EH (cell line): ENCODE measurements at regions not wholly inside any gene's neighbourhood (a gene's known extent, or its start where the extent isn't known, plus 50 kb on each side); places are given as distances from the start of the nearest gene placed in this dataset.
"Not testable (repeated sequence)": the region's sequence is repeated elsewhere in the genome, so short reads cannot be mapped to it uniquely, and the experiment has no call there.

Experiments used
- DNase-seq: peaks from one replicate; pipeline ENCODE4 v3.0.0-alpha.2; 2015; ENCODE audit warnings: low read depth

- DNase-seq: no peak
These were observed 404.9 kb upstream of the PRKCQ start for GRCh38 chr10:6984971-6985370.

DNA sequence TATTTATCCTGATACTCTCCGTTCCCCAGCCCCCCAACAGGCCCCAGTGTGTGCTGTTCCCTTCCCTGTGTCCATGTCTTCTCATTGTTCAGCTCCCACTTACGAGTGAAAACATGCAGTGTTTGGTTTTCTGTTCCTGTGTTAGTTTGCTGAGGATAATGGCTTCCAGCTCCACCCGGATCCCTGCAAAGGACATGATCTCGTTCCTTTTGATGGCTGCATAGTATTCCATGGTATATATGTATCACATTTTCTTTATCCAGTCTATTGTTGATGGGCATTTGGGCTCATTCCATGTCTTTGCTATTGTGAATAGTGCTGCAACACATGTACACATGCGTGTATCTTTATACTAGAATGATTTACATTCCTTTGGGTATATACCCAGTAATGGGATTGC is 403.9 kb upstream of the PRKCQ start:
- DNase-seq: not testable (repeated sequence)

GRCh38 chr10:6980353-6980752 is 400.3 kb upstream of the PRKCQ start:
- DNase-seq: no peak

- no peak for DNase-seq
These were observed 399.3 kb upstream of the PRKCQ start for GRCh38 chr10:6979371-6979770.

DNA sequence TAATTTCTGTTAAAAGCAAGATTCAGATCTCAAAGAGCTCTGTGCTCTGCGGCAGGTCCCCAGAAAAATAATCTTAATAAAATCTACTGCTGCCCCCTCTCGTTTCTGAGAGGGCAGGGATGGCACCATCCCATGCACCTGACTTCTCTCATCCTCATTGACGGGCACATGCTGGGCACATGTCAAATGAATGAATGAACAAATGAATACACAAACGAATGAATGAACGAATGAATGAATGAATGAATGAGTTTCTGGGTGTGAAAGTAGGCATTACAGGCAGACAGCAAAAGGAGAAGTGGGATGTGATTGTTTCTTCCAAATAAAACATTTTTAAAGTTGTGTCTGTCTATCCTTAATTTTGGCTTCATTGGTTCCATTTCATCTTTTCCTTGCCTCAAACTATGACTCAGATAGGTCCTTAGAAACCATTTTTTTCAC is 398.1 kb upstream of the PRKCQ start:
- no peak for DNase-seq

DNA sequence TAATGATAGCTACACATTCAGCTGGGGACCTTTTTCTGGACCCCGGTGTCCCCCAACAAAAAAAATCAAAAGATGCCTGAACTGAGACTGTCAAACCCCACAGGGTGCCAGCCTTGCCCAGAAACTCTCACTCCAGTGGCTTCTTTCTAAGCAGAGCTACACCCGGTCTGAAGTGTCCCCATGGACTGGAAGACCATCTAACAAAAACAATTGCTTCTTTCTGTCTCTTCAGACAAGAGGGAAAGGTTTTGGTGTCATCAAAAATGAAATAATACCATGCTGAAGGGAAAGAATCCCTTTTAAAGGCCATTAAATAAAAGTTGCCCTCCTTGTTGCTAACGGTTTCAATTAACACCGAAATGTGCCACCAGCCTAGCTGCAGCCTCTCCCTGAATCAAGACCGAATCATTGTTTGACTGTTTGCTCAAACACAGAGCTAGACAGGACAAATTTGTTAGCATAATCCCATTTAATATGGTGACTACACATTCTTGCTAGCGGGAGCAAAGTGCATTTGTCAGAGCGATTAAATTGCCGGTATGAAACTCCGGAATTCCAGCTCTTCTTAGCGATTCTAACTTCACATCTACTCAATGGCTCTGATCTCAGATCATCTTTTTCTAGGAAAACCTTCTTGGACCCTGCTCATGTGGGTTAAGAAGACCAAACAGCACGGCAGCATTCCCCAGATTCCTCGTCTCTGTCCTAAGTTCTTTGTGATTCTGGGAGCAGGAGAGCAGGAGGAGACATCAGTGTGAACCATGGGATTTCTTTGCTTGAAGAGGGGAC is 397.5 kb upstream of the PRKCQ start:
- no peak for DNase-seq

DNA sequence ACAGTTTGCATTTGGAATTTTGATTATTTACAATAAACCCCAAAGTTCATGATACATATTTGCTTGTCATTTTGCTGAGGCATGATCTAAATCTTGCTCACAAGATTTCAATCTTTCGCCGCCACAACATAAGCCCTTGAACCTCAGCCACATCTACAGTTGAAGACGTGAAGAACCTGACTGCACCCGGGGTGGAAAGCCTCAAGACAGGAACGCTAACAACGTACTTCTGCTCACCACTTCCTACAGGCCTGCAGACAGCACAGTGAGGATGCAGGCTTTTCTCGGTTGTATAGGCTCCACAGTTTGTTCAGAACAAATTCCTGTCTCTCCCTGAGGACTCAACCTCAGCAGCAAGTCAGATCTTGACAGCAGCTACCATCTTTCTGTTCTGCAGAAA is 393.8 kb upstream of the PRKCQ start:
- no peak for DNase-seq

GRCh38 chr10:6972226-6972625 is 392.1 kb upstream of the PRKCQ start:
- DNase-seq: no peak

DNA sequence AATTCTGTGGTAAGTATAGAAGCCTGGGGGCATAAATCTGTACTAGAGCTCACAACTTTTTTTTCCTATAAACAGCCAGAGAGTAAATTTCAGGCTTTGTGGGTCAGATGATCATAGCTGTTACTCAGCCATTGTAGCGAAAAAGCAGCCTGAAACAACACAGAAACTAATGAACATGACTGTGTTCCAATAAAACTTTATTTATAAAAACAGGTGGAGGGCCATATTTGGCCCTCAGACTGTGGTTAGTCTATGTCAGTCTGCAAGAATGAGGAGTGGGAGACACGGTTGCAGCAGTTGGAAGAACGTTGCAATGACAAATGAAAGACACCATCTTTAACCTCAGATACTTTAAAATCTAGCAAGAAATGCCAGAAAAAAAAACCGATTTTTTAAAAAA is 389.6 kb upstream of the PRKCQ start:
- no peak for DNase-seq

- DNase-seq: no peak
These were observed 384.5 kb upstream of the PRKCQ start for GRCh38 chr10:6964543-6964942.

DNA sequence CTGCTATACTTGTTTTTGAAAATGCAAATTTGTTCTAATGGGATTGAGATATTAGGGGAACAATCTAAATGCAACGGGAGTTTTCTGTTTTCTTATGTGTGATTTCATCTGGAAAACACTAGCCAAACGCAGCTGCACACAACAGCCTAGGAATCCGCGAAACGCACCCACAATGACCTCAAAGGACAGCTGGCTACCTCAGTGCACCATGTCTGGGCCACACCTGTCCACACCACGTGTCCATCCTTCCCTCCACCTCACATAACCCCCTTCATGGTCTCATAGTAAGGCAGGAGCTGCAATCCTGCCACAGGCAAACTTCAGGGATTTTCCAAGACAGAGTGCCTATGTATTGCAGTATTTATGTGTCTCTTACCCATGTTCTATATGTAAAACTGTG is 382.5 kb upstream of the PRKCQ start:
- DNase-seq: no peak

DNA sequence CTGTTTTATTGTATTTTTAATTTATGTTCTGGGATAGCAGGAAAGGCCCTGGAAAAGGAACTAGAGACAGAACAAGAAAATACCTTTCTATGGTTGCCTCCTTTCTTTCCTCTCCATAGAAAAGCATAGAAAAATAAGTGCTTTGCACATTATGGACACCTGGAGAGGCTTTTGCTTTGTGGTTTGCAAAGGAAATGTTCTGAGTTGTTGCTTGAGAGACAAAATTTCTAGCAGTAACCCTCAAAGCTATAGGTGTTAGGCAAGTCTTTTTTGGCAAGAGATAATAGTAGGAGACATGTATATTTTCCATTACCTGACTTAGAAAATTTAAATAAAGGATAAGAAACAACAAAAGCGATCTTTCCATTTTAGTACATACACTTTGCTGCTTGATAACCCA is 378.6 kb upstream of the PRKCQ start:
- no peak for DNase-seq

GRCh38 chr10:6958254-6958653 is 378.2 kb upstream of the PRKCQ start:
- DNase-seq: no peak

- no peak for DNase-seq
These were observed 377.8 kb upstream of the PRKCQ start for GRCh38 chr10:6957851-6958250.

- no peak for DNase-seq
These were observed 376.5 kb upstream of the PRKCQ start for GRCh38 chr10:6956562-6956961.

DNA sequence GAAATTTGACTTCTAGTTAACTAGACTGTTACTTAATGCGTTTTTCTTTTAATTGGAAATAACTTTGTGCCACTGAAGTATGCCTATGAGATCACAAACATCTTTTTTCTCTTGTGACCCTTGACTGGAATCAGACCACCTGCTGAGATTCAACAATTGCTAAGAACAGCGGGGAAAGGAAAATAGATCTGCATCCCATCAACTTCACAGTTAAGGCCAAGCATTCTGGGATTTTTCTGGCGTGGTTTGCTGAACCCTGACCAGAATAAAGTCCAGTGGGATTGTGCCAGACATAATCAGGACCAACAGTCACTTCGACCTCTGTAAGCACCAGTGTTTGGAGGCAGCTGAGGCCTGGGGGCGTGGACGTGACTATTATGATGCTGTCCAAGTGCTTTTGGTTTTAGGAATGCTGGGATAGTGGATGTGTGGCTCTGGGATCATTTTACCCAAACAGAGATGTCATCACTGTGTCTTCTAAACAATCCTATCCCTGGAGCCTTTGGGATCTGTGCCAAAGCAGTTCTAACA is 373.3 kb upstream of the PRKCQ start:
- peak; percentile 64 for DNase-seq

GRCh38 chr10:6951732-6952131 is 371.7 kb upstream of the PRKCQ start:
- DNase-seq: no peak

DNA sequence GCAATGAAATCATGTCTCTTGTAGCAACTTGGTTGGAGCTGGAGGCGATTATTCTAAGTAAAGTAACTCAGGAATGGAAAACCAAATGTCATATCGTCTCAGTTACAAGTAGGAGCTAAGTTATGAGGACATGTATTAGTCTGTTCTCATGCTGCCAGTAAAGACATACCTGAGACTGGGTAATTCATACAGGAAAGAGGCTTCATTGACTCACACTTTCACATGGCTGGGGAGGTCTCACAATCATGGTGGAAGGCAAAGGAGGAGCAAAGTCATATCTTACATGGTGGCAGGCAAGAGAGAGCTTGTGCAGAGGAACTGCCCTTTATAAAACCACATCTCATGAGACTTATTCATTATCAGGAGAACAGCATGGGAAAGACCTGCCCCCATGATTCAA is 370.1 kb upstream of the PRKCQ start:
- DNase-seq: no peak

DNA sequence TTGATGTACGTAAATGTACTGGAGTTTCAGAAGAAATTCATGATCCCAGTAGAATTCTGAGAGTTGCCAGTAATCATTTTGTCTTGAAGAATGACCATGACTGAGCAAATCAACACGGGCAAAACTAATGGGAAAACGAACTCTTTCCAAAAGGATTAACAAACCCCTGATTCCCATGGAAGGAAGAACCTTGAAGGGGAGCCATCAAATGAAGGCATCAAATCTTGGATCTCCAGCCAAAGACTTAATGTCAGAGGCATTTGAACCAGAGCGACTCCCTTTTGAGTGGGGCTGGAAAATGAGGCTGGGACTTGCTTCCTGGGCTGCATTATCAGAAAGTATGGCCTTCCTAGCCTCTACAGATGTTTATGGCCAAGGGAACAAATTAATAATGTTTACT is 364.4 kb upstream of the PRKCQ start:
- DNase-seq: no peak

DNA sequence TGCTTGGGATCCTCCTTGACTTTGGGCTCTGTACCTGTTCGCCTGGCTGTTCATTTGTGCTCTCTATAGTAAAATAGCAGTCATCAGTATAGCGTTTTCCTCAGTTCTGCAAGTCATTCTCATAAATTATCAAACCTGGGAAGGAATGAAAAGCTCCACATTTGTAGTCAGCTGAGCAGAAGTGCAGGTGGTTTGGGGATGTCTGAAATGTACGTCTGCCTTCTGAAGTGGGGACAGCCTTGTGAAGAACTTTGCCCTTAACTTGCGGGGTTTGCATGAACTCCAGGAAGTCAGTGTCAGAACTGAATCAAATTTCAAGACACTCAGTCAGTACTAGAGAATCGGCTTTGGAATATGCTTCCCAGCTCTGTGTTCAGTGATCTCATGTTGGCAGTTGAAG is 358.3 kb upstream of the PRKCQ start:
- no peak for DNase-seq

GRCh38 chr10:6936931-6937330 is 356.9 kb upstream of the PRKCQ start:
- DNase-seq: no peak

DNA sequence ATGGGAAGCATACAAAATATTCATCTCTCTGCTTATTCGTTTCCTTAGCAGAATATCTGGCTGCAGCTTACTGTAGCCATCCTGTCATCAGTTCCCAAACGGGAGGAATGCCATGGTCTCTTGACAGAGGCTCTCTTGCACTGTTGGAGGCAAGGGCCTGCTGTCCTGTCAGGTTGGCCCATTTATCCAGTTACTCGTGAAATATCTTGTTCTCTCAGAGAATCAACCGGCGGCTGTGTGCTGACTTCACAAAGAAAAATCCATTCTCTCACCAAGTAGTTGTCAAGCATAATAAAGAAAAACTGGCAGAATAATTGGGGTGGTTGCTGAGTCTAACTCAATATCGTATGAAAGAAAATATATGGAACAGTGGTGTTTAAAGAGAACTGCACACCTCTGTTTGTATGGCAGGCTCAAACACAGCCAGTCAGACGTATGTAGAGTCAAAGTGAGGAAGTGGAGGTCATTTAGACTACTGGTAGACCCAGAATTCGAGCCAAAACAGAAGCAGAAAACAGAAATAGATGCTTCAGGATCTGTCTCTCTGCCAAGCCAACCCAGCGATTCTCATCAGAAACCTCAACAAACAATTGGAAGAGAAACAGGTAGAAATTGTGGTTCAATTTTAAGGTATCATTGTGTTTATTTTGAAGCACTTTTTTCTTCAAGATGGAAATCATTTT is 349.2 kb upstream of the PRKCQ start:
- DNase-seq: no peak

DNA sequence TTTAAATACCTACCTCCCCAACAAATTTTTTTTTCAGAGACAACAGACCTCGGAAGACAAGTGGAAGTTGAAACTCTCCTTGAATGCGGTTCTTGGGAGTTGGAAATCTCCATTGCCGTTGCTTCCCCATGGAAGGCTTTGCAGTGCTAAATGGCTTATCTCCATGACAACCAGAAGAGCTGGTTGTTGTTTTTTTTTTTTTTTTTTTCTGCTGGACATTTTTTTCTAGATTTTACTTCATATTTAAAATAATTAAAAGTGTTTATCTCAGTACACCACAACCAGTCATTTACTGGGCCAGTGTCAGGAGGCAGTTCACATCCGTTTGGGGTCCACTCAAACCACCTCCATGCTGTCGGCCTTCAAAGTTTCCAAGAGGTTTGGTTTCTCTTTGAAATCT is 348.5 kb upstream of the PRKCQ start:
- DNase-seq: no peak

DNA sequence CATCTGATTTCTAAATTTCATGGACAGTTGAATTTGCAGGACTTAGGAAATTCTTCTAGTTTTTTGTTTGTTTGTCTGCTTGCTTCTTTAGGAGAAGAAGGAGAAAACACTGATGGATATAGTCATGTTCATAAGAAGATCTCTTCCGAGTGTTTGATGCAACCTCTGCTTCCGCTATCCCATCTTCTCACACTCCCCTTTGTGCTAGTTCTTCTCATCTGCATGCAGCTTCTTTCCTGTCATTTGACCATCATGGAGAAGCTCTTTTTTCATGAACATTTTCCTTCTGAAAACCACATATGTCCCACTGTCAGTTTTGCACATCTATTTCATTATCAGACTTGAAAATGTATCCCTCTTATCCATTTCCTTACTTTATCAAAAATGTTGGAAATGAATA is 346.9 kb upstream of the PRKCQ start:
- no peak for DNase-seq
